RWPE2 (cell line): ENCODE measurements at regions not wholly inside any gene's neighbourhood (a gene's known extent, or its start where the extent isn't known, plus 50 kb on each side); places are given as distances from the start of the nearest gene placed in this dataset.

Experiments used
- ATAC-seq: fragments of 200-7000 bp; cut with Tn5 transposase; 3 replicates; pipeline ENCODE4 v1.9.1; 2021; ENCODE audit warnings: low read depth
- DNase-seq: peaks from one replicate; pipeline ENCODE4 v3.0.0-alpha.2; 2020; ENCODE audit warnings: low spot score
- H3K27ac ChIP-seq: fragments of 450-650 bp; 2 replicates; pipeline ENCODE4 v1.5.1; 2017; ENCODE audit warnings: mild to moderate bottlenecking; ENCODE audit not compliant: poor library complexity, severe bottlenecking
- H3K27me3 ChIP-seq: fragments of 250-450 bp; sonication (Bioruptor Pico); 2 replicates; pipeline ENCODE4 v1.5.1; 2021; ENCODE audit warnings: mild to moderate bottlenecking, moderate library complexity; ENCODE audit not compliant: insufficient read depth, poor library complexity, severe bottlenecking
- H3K36me3 ChIP-seq: fragments of 250-450 bp; sonication (Bioruptor Pico); 2 replicates; pipeline ENCODE4 v1.5.1; 2020; ENCODE audit warnings: low read depth, mild to moderate bottlenecking, moderate library complexity
- H3K4me1 ChIP-seq: fragments of 250-450 bp; sonication (Bioruptor Pico); 2 replicates; pipeline ENCODE4 v1.5.1; 2021; ENCODE audit warnings: mild to moderate bottlenecking, moderate library complexity; ENCODE audit not compliant: insufficient read depth, poor library complexity, severe bottlenecking
- H3K4me3 ChIP-seq: fragments of 250-450 bp; sonication (Bioruptor Pico); 2 replicates; pipeline ENCODE4 v1.5.1; 2021; ENCODE audit warnings: mild to moderate bottlenecking, moderate library complexity; ENCODE audit not compliant: severe bottlenecking
- H3K9me3 ChIP-seq: fragments of 250-450 bp; sonication (Bioruptor Pico); 2 replicates; pipeline ENCODE4 v1.5.1; 2021; ENCODE audit warnings: mild to moderate bottlenecking, moderate library complexity; ENCODE audit not compliant: severe bottlenecking
- CTCF ChIP-seq: fragments of 450-650 bp; IDR thresholded peaks from one replicate; pipeline ENCODE4 v1.5.1; 2017; ENCODE audit warnings: mild to moderate bottlenecking, moderate library complexity; ENCODE audit not compliant: poor library complexity, severe bottlenecking

- TF ChIP-seq CTCF: no peak
- peaks cover 8% of the 10 kb centered on the region for H3K4me1 ChIP-seq
- no peaks in the 10 kb centered on the region for H3K36me3 ChIP-seq
- H3K27ac ChIP-seq: no peak overlapping the region
- ATAC-seq (no peak), DNase-seq (no peak)
- no peaks in the 10 kb centered on the region for H3K27me3 ChIP-seq
- H3K9me3 ChIP-seq: no peaks in the 10 kb centered on the region
- H3K4me3 ChIP-seq: no peak overlapping the region
Observed at GRCh38 chr10:3693022-3693697, 91.8 kb downstream of the KLF6 start.

DNA sequence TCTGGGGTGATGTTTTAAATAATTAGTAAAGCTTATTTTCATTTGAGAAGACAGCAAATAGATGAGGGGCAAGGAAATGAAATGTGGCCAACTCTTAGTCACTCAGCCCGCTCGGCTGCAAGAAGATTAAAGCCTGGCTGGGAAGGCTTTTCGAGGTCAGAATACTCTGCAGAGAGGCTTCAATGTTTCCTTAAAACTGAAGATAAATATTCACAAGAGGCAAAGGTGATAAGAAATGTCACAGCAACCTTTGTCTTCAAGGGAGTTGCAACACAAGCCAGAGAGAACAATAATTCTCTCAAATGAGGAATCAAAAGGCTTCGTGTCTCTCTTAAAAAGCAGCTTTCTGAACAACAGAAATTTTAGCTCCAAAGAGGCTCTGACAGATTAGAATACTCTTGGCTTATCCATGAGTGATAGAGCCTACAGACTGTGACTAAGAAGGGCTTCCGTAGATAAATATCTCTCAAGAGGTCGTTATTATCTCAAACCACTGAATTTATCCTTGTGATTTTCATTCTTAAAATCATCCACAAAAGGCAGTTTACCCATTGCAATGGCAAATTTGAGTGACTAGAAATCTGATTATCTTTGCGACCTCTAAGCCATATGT, 92.5 kb downstream of the KLF6 start:
- Histone ChIP-seq H3K4me1 (peaks cover 8% of the 10 kb centered on the region), H3K36me3 (no peaks in the 10 kb centered on the region), H3K4me3 (no peak overlapping the region), H3K27me3 (no peaks in the 10 kb centered on the region), H3K27ac (no peak overlapping the region), H3K9me3 (no peaks in the 10 kb centered on the region)
- DNase-seq (no peak), ATAC-seq (no peak)
- no peak for TF ChIP-seq CTCF

DNA sequence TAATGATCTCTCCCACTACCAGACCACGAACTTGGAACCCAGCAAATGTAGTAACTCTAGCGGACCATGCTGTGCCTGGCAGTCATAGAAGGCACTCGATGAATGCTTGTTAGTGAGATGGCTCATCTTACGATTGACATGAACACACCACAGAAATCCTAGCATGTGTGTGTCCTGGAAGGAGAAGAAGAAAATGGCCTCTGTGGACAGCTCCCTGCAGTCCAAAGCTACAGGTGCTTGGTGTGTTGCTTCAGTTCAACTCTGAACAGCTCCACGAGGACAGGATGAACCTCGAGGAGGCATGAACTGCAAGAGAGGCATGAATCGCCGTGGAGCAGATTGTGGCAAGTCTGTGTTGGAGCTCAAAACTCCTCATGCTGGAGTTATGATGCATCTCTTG, 93.5 kb downstream of the KLF6 start:
- Histone ChIP-seq H3K4me3 (no peak overlapping the region), H3K9me3 (no peaks in the 10 kb centered on the region), H3K27me3 (no peaks in the 10 kb centered on the region), H3K4me1 (peaks cover 8% of the 10 kb centered on the region), H3K36me3 (no peaks in the 10 kb centered on the region), H3K27ac (no peak overlapping the region)
- TF ChIP-seq CTCF: no peak
- DNase-seq (no peak), ATAC-seq (no peak)

GRCh38 chr10:3689871-3690510, 95.0 kb downstream of the KLF6 start:
- peak; percentile 79 for ATAC-seq
- no peak overlapping the region for H3K27ac ChIP-seq
- no peaks in the 10 kb centered on the region for H3K27me3 ChIP-seq
- no peaks in the 10 kb centered on the region for H3K9me3 ChIP-seq
- no peak for TF ChIP-seq CTCF
- H3K4me3 ChIP-seq: no peak overlapping the region
- DNase-seq: no peak
- peaks cover 8% of the 10 kb centered on the region for H3K4me1 ChIP-seq
- H3K36me3 ChIP-seq: no peaks in the 10 kb centered on the region
